ENCODE measurements at regions not wholly inside any gene's neighbourhood (a gene's known extent, or its start where the extent isn't known, plus 50 kb on each side); places are given as distances from the start of the nearest gene placed in this dataset.

- no peak for TF ChIP-seq CTCF (IDR thresholded peaks at IDR 0.05; ENCODE audit: low read length)
- no peak for TF ChIP-seq EZH2phosphoT487 (IDR thresholded peaks at IDR 0.05; ENCODE audit: low read length)
These were observed 506.6 kb downstream of the PLCL1 start for GRCh38 chr2:198311020-198311419.
